GM23338 (cell line): ENCODE measurements at regions not wholly inside any gene's neighbourhood (a gene's known extent, or its start where the extent isn't known, plus 50 kb on each side); places are given as distances from the start of the nearest gene placed in this dataset.

Experiments used
- ATAC-seq: fragments of 200-7000 bp; cut with Tn5 transposase; 3 replicates; pipeline ENCODE4 v1.9.1; 2020
- DNase-seq: peaks from one replicate; pipeline ENCODE4 v3.0.0-alpha.2; 2015; ENCODE audit warnings: low spot score
- H2AFZ ChIP-seq: fragments of 200-600 bp; sonication (generic); 2 replicates; pipeline ENCODE4 v1.8.0; 2016; ENCODE audit warnings: antibody characterized with exemption, mild to moderate bottlenecking, moderate library complexity
- H3F3A ChIP-seq: fragments of 200-600 bp; sonication (generic); replicated peaks from 2 replicates; pipeline ENCODE4 v1.8.0; 2017; ENCODE audit warnings: antibody characterized with exemption, mixed run types, low read depth
- H3K27ac ChIP-seq: fragments of 200-600 bp; sonication (generic); 2 replicates; pipeline ENCODE4 v1.6.1; 2016; ENCODE audit warnings: low read depth
- H3K27me3 ChIP-seq: fragments of 200-600 bp; sonication (generic); 2 replicates; pipeline ENCODE4 v1.8.0; 2016; ENCODE audit warnings: mild to moderate bottlenecking, mixed run types, moderate library complexity; ENCODE audit not compliant: insufficient read depth
- H3K36me3 ChIP-seq: fragments of 200-600 bp; sonication (generic); 2 replicates; pipeline ENCODE4 v1.8.0; 2016; ENCODE audit warnings: mild to moderate bottlenecking; ENCODE audit not compliant: insufficient read depth
- H3K4me1 ChIP-seq: fragments of 200-600 bp; sonication (generic); 2 replicates; pipeline ENCODE4 v1.8.0; 2016; ENCODE audit warnings: mild to moderate bottlenecking, moderate library complexity; ENCODE audit not compliant: insufficient read depth
- H3K4me2 ChIP-seq: fragments of 200-600 bp; sonication (generic); 2 replicates; pipeline ENCODE4 v1.7.1; 2017; ENCODE audit warnings: mixed run types
- H3K4me3 ChIP-seq: fragments of 200-600 bp; sonication (generic); 2 replicates; pipeline ENCODE4 v1.6.1; 2016; ENCODE audit warnings: mixed run types
- H3K79me2 ChIP-seq: fragments of 200-600 bp; sonication (generic); replicated peaks from 2 replicates; pipeline ENCODE4 v1.8.0; 2017; ENCODE audit warnings: mild to moderate bottlenecking; ENCODE audit not compliant: insufficient read depth
- H3K9me2 ChIP-seq: fragments of 200-600 bp; sonication (generic); 2 replicates; pipeline ENCODE4 v1.8.0; 2017; ENCODE audit not compliant: insufficient read depth
- H4K20me1 ChIP-seq: fragments of 200-600 bp; sonication (generic); replicated peaks from 2 replicates; pipeline ENCODE4 v1.8.0; 2017; ENCODE audit warnings: mild to moderate bottlenecking; ENCODE audit not compliant: insufficient read depth
- H3K27ac Mint-ChIP-seq: 2 replicates; pipeline ENCODE4 v1.8.0; 2020; ENCODE audit warnings: inconsistent platforms, mild to moderate bottlenecking, moderate library complexity, mixed read lengths
- H3K27me3 Mint-ChIP-seq: 3 replicates; pipeline ENCODE4 v1.8.0; 2022; ENCODE audit warnings: low read depth, mild to moderate bottlenecking, moderate library complexity, mixed read lengths, inconsistent platforms; ENCODE audit not compliant: insufficient read depth, poor library complexity
- H3K36me3 Mint-ChIP-seq: 3 replicates; pipeline ENCODE4 v1.8.0; 2021; ENCODE audit warnings: low read depth, mild to moderate bottlenecking, inconsistent platforms, moderate library complexity, mixed read lengths
- H3K4me1 Mint-ChIP-seq: 3 replicates; pipeline ENCODE4 v1.8.0; 2020; ENCODE audit warnings: mild to moderate bottlenecking, inconsistent platforms, mixed read lengths
- H3K4me3 Mint-ChIP-seq: 3 replicates; pipeline ENCODE4 v1.8.0; 2021; ENCODE audit warnings: moderate library complexity, mild to moderate bottlenecking, inconsistent platforms, mixed read lengths
- H3K9me3 Mint-ChIP-seq: 3 replicates; pipeline ENCODE4 v1.8.0; 2020; ENCODE audit warnings: moderate library complexity, mild to moderate bottlenecking, inconsistent platforms, mixed read lengths
- EZH2phosphoT487 ChIP-seq: fragments of 200-600 bp; sonication (generic); IDR thresholded peaks from one replicate; pipeline ENCODE4 v1.8.1; 2018; ENCODE audit warnings: antibody characterized with exemption; ENCODE audit not compliant: unreplicated experiment
- ZNF114 ChIP-seq: fragments of 250-450 bp; sonication (Bioruptor Pico); IDR thresholded peaks from 2 replicates; pipeline ENCODE4 v1.5.0; 2020; ENCODE audit warnings: mild to moderate bottlenecking, moderate library complexity
- ZNF331 ChIP-seq: fragments of 250-450 bp; sonication (Bioruptor Pico); IDR thresholded peaks from 2 replicates; pipeline ENCODE4 v1.5.0; 2020; ENCODE audit warnings: low read depth, mild to moderate bottlenecking, moderate library complexity
- TF ChIP-seq, protein P1 (sequence below): fragments of 250-450 bp; sonication (Bioruptor Pico); IDR thresholded peaks from 2 replicates; pipeline ENCODE4 v1.5.0; 2020; ENCODE audit warnings: mild to moderate bottlenecking, moderate library complexity
- TF ChIP-seq, protein P2 (sequence below): IDR thresholded peaks from one replicate; pipeline ENCODE4 v1.6.1; 2018; ENCODE audit warnings: antibody characterized with exemption; ENCODE audit not compliant: unreplicated experiment

DNA sequence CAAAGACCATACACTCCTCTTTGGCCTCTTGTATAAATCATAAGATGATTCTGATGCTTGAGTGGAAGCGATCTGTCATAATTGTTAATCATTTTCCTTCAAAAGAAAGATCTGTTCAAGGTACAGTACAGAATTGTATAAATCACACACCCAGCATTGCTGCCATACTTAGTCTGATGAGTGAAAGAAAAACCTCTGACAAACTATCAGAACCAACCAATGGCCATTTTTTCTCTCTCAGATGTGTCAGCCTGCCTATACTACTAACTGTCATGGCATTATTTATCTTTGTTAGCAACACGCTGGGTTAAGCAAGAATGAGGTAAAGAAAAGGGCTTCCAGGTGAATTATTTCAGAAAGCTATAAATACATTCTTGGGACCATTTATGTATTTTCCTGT lies 1112.7 kb upstream of the TENM4 start:
- Histone ChIP-seq H3K9me2 (no peaks in the 10 kb centered on the region), H3K4me2 (no peak overlapping the region), H4K20me1 (no peaks in the 10 kb centered on the region), H3K27ac (no peak overlapping the region), H3K27me3 (no peaks in the 10 kb centered on the region), H3F3A (no peaks in the 10 kb centered on the region), H3K79me2 (no peaks in the 10 kb centered on the region), H3K4me1 (no peaks in the 10 kb centered on the region), H2AFZ (no peak overlapping the region), H3K36me3 (no peaks in the 10 kb centered on the region), H3K4me3 (no peak overlapping the region)
- Mint-ChIP-seq H3K27ac (no peak overlapping the region), H3K4me3 (no peak overlapping the region), H3K4me1 (no peaks in the 10 kb centered on the region), H3K36me3 (no peaks in the 10 kb centered on the region), H3K27me3 (no peaks in the 10 kb centered on the region), H3K9me3 (no peaks in the 10 kb centered on the region)
- DNase-seq: no peak
- ATAC-seq: no peak
- TF ChIP-seq EZH2phosphoT487 (no peak), ZNF114 (CRISPR knock-in tag) (no peak), ZNF331 (CRISPR knock-in tag) (no peak)
- TF ChIP-seq, protein P1, sequence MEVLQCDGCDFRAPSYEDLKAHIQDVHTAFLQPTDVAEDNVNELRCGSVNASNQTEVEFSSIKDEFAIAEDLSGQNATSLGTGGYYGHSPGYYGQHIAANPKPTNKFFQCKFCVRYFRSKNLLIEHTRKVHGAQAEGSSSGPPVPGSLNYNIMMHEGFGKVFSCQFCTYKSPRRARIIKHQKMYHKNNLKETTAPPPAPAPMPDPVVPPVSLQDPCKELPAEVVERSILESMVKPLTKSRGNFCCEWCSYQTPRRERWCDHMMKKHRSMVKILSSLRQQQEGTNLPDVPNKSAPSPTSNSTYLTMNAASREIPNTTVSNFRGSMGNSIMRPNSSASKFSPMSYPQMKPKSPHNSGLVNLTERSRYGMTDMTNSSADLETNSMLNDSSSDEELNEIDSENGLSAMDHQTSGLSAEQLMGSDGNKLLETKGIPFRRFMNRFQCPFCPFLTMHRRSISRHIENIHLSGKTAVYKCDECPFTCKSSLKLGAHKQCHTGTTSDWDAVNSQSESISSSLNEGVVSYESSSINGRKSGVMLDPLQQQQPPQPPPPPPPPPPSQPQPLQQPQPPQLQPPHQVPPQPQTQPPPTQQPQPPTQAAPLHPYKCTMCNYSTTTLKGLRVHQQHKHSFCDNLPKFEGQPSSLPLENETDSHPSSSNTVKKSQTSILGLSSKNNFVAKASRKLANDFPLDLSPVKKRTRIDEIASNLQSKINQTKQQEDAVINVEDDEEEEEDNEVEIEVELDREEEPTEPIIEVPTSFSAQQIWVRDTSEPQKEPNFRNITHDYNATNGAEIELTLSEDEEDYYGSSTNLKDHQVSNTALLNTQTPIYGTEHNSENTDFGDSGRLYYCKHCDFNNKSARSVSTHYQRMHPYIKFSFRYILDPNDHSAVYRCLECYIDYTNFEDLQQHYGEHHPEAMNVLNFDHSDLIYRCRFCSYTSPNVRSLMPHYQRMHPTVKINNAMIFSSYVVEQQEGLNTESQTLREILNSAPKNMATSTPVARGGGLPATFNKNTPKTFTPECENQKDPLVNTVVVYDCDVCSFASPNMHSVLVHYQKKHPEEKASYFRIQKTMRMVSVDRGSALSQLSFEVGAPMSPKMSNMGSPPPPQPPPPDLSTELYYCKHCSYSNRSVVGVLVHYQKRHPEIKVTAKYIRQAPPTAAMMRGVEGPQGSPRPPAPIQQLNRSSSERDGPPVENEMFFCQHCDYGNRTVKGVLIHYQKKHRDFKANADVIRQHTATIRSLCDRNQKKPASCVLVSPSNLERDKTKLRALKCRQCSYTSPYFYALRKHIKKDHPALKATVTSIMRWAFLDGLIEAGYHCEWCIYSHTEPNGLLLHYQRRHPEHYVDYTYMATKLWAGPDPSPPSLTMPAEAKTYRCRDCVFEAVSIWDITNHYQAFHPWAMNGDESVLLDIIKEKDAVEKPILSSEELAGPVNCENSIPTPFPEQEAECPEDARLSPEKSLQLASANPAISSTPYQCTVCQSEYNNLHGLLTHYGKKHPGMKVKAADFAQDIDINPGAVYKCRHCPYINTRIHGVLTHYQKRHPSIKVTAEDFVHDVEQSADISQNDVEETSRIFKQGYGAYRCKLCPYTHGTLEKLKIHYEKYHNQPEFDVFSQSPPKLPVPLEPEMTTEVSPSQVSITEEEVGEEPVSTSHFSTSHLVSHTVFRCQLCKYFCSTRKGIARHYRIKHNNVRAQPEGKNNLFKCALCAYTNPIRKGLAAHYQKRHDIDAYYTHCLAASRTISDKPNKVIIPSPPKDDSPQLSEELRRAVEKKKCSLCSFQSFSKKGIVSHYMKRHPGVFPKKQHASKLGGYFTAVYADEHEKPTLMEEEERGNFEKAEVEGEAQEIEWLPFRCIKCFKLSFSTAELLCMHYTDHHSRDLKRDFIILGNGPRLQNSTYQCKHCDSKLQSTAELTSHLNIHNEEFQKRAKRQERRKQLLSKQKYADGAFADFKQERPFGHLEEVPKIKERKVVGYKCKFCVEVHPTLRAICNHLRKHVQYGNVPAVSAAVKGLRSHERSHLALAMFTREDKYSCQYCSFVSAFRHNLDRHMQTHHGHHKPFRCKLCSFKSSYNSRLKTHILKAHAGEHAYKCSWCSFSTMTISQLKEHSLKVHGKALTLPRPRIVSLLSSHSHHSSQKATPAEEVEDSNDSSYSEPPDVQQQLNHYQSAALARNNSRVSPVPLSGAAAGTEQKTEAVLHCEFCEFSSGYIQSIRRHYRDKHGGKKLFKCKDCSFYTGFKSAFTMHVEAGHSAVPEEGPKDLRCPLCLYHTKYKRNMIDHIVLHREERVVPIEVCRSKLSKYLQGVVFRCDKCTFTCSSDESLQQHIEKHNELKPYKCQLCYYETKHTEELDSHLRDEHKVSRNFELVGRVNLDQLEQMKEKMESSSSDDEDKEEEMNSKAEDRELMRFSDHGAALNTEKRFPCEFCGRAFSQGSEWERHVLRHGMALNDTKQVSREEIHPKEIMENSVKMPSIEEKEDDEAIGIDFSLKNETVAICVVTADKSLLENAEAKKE (CRISPR knock-in tag): no peak
- TF ChIP-seq, protein P2, sequence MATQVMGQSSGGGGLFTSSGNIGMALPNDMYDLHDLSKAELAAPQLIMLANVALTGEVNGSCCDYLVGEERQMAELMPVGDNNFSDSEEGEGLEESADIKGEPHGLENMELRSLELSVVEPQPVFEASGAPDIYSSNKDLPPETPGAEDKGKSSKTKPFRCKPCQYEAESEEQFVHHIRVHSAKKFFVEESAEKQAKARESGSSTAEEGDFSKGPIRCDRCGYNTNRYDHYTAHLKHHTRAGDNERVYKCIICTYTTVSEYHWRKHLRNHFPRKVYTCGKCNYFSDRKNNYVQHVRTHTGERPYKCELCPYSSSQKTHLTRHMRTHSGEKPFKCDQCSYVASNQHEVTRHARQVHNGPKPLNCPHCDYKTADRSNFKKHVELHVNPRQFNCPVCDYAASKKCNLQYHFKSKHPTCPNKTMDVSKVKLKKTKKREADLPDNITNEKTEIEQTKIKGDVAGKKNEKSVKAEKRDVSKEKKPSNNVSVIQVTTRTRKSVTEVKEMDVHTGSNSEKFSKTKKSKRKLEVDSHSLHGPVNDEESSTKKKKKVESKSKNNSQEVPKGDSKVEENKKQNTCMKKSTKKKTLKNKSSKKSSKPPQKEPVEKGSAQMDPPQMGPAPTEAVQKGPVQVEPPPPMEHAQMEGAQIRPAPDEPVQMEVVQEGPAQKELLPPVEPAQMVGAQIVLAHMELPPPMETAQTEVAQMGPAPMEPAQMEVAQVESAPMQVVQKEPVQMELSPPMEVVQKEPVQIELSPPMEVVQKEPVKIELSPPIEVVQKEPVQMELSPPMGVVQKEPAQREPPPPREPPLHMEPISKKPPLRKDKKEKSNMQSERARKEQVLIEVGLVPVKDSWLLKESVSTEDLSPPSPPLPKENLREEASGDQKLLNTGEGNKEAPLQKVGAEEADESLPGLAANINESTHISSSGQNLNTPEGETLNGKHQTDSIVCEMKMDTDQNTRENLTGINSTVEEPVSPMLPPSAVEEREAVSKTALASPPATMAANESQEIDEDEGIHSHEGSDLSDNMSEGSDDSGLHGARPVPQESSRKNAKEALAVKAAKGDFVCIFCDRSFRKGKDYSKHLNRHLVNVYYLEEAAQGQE: no peak
